RCC 7860 (cell line): ENCODE measurements at regions not wholly inside any gene's neighbourhood (a gene's known extent, or its start where the extent isn't known, plus 50 kb on each side); places are given as distances from the start of the nearest gene placed in this dataset.

Source experiments
- DNase-seq: peaks from one replicate; pipeline ENCODE4 v3.0.0-alpha.2; 2015; ENCODE audit warnings: low spot score
- FAIRE-seq: peaks from 2 replicates; lab custom pipeline; 2012; peaks lifted over from hg19 to GRCh38; lab: Jason Lieb, UNC

GRCh38 chr6:165735065-165735464 lies 72.0 kb upstream of the PDE10A start:
- FAIRE-seq (no peak), DNase-seq (no peak)

GRCh38 chr6:165733489-165733791 lies 70.4 kb upstream of the PDE10A start:
- FAIRE-seq (no peak), DNase-seq (no peak)

GRCh38 chr6:165732696-165733488 lies 69.9 kb upstream of the PDE10A start:
- no peak for DNase-seq
- FAIRE-seq: no peak

- FAIRE-seq (peak; percentile 44), DNase-seq (no peak)
These were observed 66.4 kb upstream of the PDE10A start for GRCh38 chr6:165729307-165729936.

DNA sequence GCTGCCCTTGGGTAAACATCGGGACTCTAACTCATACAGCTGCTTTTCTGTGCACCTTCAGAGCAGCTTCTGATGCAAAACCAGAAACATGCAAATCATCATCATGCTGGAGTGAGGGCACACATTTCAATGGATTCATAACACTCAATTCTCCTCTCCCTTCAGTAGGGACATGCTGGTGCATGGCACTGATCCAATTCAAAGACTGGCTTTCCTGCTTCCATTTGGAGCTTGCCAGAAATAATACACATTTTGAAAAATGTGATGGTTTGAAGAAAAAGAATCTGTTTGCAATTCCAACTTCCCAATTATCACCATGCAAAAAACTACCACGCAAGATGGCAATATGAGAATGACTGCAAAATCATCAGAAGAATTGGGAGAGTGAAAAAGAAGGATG lies 65.2 kb upstream of the PDE10A start:
- FAIRE-seq: no peak
- DNase-seq: no peak

- peak; percentile 71 for FAIRE-seq
These were observed 63.9 kb upstream of the PDE10A start for GRCh38 chr6:165726965-165727381.

DNA sequence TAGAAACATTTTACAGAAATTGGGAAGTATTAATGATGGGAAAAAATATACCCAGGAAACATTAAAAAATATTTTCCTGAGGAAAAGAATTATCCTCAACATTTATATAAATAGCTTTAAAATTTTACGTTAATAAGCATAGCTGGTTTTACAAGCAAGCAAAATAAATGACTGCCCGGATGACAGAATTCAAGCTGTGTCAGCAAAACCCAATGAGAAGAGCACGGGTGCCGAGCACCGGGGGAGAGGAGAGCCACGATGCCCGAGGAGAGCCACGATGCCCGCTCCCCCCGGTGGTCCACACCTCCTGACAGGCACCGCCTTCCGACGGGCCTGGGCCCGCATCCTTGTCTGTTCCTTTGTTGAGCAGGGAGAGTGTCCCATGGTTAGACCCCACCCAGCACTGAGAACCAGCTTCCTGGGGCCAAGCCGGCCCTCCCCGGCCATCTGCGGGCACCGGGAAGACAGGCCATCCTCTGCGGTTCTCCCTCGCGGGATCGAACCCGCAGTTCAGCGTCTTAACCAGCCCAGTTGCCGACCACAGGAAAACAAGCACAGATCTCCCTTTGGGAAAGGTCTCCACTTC lies 63.3 kb upstream of the PDE10A start:
- FAIRE-seq: no peak

More at GRCh38 chr6:165726965-165727381, 63.9 kb upstream of the PDE10A start:
- peak; percentile 79 for DNase-seq

DNA sequence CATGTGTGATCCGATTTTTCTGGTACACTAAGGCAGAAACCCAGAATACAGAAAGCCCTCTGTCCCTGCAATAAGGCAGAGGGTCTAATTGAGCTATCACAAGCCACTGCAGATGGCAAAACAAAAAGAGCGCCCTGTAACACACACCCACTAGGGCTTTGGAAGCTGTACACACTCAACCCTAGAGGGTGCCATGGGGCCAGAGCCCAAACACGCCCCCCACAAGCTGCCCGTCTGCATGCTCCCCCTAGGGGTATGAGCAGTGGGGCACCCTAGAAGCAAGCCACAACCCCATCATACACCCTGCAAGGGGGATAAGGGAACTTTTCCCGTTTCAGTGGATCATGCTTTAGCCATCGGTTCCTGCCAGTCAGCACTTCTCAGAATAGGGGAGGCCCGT lies 62.2 kb upstream of the PDE10A start:
- DNase-seq: no peak
- no peak for FAIRE-seq

More for the DNA sequence above, 63.3 kb upstream of the PDE10A start:
- no peak for DNase-seq

DNA sequence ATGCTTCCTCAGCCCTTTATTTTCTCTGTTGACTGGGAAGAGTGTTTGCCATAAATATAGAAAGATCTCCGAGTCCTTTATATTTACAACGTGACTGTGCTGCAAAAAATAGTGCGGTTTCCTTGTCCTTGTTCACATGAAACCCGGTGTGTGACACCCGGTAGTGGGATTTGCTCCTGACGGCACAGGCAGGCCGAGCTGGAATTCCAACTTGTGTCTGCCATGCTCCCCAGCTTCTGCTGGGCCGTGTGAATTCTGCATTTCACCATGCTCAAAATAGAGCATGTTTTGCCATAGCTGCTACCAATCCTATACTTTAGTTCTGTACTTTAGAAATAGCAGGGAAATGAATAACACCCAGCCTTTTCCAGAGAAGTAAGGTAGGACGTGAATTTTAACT lies 60.3 kb upstream of the PDE10A start:
- DNase-seq (no peak), FAIRE-seq (no peak)

GRCh38 chr6:165722022-165722421 lies 59.0 kb upstream of the PDE10A start:
- FAIRE-seq (no peak), DNase-seq (no peak)

- no peak for DNase-seq
- FAIRE-seq: no peak
These were observed 58.3 kb upstream of the PDE10A start for GRCh38 chr6:165721356-165721755.

GRCh38 chr6:165718491-165718891 lies 55.5 kb upstream of the PDE10A start:
- DNase-seq (peak; percentile 74), FAIRE-seq (no peak)

- DNase-seq (peak; percentile 94), FAIRE-seq (peak; percentile 96)
These were observed 54.9 kb upstream of the PDE10A start for GRCh38 chr6:165717732-165718465.

GRCh38 chr6:165716886-165717285 lies 53.8 kb upstream of the PDE10A start:
- DNase-seq (peak; percentile 63), FAIRE-seq (no peak)

GRCh38 chr6:165715428-165715827 lies 52.4 kb upstream of the PDE10A start:
- DNase-seq (no peak), FAIRE-seq (no peak)

- DNase-seq: no peak
- FAIRE-seq: no peak
These were observed 51.9 kb upstream of the PDE10A start for GRCh38 chr6:165714907-165715306.

DNA sequence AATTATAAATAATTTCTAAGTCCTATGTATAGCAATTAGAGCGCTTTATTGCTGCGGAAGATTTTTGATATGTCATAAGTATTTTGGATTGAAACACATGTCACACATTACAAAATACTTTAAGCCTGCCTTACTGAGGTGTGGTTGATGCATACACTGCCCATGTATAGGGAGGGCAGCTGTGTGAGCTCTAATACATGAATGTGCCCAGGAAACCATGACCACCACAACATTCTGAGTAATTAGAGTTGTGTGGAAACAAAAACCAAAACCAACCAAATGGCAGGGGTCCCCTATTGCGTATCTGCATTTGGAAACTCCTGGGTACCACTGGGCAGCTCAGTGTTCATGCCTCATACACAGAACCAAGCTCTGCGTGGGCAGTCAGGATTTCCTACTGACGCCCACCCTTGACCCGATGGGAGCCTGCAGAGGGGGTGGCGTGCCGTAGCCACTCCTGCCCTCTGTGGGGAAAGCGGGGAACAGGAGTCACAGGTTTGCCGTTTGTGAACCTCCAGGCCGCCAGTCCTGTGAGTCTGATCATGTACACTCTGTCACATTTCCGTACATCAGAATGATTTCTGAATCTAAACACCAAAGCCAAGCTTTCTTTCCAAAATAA lies 50.9 kb upstream of the PDE10A start:
- DNase-seq: no peak
- no peak for FAIRE-seq
